Stimulated activated CD4-positive, alpha-beta T cell treated with anti-CD3 and anti-CD28 coated beads, Interleukin-15, amount 100 ng/mL, for 24 hours (primary cell): ENCODE measurements at regions not wholly inside any gene's neighbourhood (a gene's known extent, or its start where the extent isn't known, plus 50 kb on each side); places are given as distances from the start of the nearest gene placed in this dataset.

Source experiments
- DNase-seq: peaks from one replicate; pipeline ENCODE4 v3.0.0-alpha.2; 2020

DNA sequence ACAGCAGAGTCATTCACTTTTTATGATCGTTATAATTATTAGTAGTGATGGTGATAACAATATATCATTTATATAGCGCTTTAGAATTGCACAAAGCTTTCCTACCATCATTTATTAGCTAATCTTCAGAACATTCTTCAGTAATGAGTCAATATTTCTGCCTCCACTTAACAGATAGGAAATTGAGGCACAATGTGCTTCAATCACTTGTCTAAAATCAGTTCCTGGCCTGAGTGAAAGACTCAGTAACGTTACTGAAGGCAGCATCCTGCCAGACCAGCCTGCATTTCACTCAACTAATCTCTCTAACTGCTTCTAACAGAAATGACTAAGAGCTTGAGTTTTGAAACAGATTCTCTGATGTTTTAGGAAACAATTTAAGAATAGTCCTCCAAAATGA, 412.1 kb downstream of the MZT1 start:
- no peak for DNase-seq

DNA sequence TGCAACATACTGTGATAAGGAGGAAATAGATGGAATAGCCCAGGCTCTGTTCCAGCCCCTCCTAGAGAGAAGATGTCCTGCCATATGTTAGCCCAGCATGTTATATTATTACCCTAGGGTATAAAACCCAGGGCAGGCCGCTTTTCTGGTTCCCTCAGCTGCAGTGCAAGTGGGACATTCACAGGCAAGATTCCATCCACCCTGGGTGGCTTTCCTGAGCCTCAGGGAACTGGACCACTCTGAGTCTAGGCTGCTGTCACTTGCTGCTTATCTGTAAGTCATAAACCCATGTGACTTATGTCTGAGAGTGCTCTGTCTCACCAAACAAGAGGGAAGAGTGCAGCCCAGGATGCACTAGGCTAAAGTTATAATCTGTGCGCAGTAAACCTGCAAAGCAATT, 413.2 kb downstream of the MZT1 start:
- no peak for DNase-seq

DNA sequence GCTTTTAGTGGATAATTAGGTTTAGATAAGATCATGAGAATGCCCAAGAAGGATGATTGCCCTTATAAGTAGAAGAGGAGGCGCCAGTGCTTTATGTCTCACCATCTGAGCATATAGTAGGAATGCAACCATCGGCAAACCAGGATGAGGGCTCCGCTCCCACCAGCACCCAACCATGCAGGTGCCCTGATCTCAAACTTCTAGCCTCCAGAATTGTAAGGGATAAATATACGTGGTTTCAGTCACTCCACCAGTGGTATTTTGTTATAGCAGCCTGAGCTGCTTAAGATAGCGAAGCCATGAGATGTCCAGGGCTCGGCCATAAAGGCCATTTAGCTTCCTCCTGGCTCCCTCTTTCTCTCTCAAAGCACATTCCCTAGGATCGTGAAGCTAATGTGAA, 413.9 kb downstream of the MZT1 start:
- no peak for DNase-seq

DNA sequence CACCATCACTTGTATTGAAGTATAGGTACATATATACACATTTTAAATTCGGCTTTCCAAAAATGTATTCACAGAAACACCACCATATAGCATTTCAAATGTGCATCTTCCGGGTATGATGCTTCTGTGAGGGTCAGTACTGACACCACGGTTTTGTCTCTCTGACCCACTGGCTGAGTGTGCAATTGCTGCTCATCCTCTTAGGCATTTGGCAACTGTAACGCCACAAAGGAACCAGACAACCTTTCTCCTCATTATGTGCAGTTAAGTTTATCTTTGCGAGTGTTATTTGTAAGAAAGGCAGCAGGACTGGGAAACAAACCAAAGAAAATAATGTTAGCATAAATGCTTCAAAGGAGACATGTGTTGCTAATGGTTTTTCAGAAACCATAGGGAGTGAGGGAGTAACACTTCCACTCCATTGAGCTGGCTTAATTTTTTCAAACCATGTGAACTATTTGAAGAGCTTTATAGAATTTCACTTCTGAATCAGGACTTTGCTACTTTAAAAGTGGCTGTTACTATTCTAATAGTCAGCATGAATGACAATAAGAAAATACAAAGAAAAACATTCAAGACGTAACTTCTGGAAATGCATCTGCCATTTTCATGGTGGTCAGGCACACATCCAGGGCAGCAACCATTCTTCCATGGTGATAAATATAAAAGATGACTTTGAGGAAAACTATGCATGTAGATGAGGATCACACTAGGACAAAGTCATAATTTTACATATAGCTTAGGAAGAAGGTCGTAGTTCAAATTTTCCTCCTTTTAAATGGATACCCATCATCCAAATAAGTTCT, 423.3 kb downstream of the MZT1 start:
- DNase-seq: no peak

DNA sequence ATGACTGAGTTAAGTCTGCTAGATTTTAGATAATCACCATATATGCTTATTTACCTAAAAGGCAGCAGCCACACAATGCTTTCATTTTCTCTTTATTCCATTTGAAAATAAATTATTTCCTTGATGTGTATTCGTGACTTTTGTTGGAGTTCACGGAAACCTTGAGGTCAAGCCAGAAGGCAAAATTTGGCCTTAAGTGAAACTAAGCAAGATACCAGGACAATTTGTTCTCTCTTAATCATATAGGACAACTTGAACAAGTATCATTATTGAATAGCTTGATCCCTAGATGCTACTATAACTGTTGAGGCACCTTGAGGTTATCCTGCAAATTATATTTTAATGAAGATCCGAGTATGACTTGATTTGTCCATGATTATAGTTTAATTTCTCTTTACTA, 429.2 kb upstream of the DACH1 start:
- DNase-seq: no peak

DNA sequence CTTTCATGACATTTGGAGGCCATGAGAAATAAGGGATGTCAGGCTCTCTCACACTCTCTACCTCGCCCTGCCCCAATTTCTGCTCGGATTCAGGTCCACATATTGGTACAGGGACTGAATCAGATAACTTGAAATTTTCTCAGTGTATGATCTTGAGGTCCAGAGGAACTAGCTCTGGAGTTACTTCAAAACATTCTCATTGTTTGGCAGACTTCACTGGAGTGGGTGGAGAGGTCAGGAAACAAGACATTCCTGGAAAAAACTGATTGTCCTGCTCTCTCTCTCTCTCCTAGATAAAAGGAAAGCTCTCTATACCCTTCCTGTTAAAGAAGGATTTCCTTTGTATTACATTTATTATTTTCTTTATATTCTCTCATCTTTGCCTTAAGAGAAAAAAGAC, 428.1 kb upstream of the DACH1 start:
- DNase-seq: no peak

DNA sequence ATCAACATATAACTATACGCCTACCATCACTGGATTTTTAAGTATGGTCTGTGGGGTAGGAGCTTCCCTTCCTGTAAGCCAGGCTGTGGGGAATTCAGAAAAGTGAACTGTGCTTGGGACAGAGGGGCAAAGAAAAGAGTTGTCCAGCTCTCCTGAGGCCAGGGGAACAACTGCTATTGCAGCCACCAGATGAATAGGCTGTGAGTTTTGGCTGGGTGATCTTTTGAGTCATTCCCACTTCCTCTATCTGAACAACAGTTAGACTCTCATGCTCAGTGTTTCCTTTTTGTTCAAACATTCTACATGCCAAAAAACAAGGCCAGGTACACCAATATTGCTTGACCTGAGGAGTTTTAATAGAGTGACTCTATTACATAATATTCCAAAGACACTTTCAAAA, 426.2 kb upstream of the DACH1 start:
- DNase-seq: no peak

DNA sequence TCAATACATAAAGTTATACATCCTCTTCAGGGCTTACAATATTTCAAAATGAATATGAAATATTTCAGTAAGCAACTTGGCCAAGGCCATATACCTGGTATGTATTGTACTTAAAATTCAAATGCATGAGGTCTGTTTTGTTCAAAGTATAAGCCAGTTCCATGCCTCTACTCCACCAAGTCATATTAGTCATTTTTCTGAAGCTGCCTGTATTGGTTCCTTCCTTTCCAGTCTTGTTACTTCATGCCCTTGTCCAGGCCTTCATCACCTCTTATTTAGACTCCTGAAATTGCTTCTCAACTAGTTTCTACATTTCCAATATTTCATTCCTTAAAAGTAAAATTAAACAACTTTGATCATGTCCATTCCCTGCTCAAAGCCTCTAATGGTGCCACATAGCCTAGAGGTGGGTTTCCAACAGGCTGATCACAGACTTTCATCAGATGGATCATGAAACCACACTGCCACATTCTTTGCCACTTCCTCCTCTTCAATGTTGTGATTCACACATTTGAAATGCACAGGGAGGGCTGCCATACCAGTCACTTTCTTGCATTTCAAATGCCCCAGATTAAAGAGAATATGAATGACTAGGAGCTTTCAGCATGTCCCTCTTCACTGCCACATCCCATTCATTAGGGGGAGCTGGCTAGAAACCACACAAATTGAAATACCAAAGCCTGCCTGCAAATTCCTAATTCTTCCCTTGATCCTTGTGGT, 424.1 kb upstream of the DACH1 start:
- no peak for DNase-seq

DNA sequence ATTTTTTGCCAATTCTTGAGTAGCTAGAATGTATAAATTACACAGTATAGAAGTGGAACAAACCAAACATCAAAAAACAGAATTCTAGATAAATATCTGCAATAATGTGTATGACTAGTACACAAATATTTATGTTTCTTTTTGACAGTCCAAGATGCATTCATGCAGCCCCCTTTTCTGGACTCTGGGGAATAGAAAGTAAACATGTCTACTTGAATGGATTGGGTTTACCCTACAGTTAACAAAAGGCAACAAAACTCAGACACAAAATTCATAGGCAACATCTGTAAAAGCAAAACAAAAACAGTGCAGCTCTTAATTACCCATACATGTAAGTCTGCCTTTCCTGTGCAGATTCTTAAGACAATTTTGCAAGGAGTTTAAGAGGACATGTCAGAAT, 419.4 kb upstream of the DACH1 start:
- DNase-seq: no peak

DNA sequence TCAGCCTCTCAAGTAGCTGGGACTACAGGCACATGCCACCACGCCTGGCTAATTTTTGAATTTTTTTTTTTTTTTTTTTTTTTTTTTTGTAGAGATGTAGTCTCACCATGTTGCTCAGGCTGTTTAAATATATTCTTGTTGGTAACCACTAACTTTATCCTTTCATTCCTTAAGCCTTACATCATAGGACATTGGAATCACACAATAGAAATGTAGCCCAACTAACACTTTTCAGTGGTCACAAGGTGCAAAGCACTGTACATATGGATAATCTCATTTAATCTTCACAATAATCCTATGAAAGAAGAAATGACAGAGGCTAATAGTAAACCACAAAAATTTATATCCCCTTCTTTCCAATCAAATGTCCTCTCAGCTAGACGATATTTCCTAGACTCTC, 417.8 kb upstream of the DACH1 start:
- DNase-seq: no peak

DNA sequence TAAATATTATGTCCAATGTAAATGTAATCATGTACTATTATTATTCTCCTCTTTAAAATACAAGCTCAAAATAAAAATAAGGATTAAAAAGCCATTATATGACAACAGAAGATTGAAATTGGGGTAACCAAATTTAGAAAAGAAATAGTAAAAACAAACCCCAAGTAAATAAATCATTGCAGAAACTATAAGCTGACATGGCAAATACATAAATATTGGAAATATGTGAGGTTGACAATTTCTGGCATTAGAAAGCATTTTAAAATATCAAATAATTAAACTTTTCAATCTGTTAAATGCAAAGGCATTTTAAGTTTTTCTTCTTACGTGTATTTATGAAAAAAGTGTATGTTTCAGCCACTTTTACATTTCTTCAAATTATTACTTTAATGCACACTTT, 394.7 kb upstream of the DACH1 start:
- DNase-seq: no peak

DNA sequence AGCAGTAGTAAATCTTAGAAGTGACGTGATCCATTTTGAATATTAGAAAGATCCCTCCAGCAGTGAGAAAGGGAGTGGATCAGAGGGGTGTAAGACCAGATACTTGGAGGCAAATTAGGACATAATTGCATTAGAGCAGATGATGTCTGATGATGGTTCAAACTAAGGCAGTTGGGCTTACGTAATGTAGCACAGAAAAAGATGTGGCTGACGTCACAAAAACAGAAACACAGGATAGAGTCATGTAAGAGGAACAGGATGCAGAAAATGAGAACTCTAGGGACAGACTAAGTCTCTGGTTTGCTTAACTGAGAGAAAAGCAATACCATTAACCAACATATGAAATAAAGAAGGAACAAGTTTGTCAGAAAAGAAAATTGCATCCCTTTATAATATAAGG, 392.5 kb upstream of the DACH1 start:
- DNase-seq: no peak

DNA sequence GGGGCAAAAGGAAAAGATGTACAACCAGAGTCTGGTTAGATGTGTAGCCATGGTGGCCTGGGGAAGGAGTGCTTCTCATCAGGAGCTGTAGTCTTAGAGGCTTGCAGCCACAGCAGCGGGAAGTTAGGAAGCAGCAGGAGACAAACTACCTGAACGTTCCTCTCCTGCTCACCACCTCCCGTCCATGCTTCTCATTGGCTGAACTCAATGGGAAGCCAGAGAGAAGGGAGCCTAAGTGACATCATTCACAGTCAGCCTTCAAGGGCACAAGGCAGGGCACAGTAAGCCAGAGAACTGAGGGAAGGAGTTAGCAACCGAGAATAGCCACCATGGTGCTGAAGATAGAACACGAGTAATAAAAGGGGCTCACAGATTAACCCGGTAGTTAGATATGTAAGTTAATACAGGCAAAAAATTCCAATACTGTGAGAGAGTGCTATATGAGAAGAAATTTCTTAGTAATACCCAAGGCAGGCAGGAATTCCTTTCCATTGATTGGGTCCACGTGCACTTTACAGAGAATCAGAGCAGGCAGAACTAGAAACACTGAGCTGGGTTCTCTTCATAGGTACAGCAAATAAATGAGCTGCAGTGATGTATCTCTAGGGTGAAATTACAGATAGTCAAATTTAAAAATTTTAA, 391.5 kb upstream of the DACH1 start:
- DNase-seq: no peak

DNA sequence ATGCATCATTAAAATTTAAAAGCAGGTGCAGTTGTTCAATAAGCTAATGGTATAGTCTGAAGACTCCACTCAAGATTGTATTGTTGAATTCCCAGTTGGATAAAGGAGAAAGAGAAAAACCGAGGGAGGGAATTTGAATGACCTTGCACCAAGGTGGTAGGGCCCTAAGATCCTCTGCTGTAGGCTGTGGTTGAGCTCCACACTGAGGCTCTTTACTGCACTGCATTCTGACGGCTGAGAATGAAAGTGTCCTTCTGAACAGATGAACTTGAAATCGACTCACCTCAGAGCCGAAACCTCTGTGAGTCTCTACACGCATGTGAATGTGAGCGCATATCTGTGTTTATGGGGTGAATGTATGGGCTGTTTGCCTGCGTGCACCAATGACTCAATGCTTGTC, 388.9 kb upstream of the DACH1 start:
- no peak for DNase-seq

DNA sequence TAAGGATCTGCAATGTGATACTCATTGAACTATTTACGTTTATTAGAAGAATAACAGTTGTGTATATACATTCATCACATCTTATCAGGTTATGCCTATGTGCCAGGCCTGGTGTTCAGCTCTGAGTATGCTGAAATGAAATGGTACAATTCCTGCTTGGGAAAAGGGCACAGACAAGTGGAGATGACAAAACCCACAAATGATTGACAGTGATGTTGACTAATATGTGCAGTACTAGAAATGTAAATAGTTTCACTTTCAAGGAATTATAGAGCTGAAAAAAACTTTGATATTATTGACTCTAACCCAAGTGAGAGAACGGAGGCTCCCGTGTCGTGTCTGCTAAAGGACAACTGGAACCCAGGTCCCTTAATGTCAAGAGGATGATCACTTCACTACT, 386.8 kb upstream of the DACH1 start:
- no peak for DNase-seq

DNA sequence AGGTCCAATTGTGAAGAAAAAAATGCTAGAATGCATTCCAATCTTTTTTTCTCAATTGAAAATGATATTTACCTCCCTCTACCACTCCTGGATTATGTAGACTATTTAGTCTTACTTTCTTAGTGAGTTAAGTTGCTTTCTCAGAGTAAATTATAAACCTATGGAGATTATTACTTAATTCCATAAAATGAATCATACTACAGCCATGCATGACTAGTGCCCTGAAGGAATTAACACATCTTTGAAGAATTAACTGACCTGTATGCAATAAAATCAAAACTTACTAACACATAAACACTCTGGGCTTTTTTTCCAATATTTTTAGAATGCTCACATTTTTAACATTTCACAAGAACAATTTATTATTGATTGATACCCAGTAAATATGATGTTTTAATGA, 379.4 kb upstream of the DACH1 start:
- no peak for DNase-seq

DNA sequence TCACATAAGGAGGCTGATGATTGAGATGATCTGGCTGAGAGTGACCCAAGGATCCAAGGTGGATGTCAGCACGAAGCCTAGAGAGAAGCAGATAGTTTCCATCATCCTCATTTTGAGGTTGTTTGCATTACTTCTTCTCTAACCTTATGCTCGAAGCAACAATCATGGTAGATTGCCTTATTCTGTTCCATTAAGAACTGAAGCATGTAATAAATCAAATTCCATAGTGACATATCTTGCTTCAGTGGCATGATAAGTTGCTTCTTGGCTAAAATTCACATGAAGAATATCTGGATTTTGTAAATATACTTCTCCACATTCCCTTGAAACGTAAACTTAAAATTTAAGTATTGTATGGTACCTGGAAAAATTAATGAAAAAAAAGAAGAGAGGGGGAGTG, 377.8 kb upstream of the DACH1 start:
- no peak for DNase-seq

DNA sequence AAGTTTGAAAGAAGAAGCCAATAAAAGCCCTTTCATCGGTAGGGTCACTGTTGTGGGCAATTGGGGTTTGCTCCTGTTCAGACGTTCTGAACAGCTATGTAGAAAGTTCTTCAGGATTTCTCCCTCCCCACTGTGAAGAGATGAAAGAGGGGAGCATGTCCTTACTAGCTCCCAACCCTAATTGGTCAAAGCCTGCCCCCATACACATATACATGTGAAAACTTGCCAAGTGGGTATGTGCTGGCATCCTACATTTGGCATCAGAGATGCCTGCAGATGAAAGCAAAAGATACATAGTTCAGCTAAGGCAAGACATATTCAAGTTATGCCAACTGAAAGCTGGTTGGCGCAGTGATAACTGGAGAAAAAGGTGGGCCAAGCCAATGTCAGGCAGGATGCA, 363.1 kb upstream of the DACH1 start:
- no peak for DNase-seq

DNA sequence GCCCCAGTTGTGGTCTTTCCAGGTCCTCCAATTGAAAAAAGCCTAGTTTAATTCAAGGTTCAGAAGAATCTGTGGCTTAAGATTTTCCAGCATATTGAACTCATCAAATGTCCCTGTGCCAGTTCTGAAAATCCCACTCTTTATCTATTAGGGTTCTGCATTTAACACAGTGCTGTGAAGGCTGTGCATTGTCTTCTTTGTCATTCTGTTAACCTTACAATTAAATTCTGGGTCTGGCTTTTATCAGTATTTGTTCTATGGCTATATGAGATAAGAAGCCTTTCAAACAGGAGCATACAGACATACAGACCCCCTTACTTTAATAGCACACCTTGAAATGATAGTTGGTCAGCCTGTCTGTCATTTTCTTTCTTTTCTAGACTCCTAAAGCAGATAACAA, 362.1 kb upstream of the DACH1 start:
- no peak for DNase-seq

DNA sequence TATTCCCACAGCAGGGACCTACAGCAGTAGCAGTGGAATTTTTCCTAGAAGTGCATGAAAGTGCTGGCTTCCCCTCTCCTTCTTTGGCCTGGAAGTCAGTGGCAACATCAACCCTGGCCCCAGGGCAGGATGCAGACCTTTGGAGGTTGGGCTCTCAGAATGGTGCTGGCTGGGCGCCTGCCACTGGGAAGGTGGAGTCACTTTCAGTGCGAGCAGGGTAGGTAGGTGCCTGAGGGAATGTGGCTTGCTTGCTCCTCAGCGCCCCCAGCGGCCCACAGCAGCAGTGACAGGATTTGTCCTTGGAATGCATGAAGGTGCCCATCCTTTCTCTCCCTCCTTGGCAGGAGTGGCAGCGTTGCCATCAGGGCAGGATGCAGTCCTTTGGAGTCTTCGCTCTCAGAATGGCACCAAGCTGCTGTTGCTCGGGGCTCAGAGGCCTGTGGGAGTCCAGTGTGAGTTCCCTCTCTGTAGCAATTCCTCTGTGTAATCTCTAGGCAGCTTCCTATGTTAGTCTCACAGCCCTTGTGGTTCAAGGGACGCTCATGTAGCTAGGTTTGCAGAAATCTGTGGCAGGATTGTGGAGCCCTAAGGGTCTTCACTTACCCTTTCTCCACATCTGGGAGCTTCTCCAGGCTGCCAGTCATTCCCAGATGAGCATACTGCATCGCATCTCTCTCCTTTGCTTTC, 354.4 kb upstream of the DACH1 start:
- DNase-seq: peak; percentile 5

DNA sequence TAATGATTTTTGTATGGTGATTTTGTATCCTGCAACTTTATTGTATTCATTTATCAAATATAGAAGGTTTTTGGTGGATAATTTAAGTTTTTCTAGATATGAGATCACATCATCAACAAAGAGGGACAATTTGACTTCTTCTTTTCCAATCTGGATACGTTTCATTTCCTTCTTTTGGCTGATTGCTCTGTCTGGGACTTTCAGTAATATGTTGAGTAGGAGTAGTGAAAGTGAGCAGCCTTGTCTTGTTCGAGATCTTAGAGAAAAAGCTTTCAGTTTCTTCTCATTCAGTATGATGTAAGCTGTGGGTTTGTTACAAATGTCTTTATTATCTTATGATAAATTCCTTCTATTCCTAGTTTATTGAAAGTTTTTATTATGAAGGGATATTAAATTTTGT, 352.0 kb upstream of the DACH1 start:
- DNase-seq: no peak

DNA sequence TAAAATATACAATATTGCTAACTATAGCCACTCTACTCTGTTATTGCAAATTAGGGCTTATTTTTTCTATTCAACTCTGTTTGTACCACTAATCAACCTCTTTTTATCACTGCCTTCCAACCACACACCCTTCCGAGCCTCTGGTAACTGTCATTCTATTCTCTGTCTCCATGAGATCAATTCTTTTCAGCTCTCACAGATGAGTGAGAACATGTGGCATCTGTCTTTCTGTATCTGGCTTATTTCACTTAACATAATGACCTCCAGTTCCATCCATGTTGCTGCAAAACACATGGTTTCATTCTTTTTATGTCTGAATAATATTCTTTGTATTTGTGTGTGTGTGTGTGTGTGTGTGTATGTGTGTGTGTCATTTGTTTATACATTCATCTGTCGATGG, 350.1 kb upstream of the DACH1 start:
- DNase-seq: no peak

DNA sequence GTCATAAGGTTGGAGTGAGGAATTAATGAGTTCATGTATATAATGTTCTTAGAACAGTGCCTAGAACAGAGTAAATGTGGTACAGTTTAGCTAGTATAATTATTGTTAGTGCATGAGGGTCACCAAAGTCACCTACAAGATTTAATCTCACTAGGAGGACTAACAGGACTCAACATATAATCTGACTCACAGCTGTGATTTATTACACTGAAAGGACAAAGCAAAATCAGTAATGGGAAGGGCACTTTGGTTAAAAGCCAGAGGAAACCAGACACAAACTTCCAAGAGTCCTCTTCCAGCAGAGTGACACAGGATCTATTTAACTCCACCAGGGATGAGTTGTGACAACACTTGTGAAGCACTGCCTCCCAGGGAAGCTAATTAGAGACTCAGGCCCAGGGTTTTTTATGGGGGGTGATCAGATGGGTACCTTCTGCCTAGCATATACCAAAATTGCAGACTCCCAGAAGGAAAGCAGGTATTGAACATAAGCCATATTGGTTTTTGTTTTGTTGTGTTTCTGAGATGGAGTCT, 341.2 kb upstream of the DACH1 start:
- no peak for DNase-seq
